Type B pancreatic cell (in vitro differentiated cells): ENCODE measurements at regions not wholly inside any gene's neighbourhood (a gene's known extent, or its start where the extent isn't known, plus 50 kb on each side); places are given as distances from the start of the nearest gene placed in this dataset.

Experiments
- DNase-seq: peaks from one replicate; pipeline ENCODE4 v3.0.0; 2021; ENCODE audit warnings: mixed read lengths; ENCODE audit not compliant: unreplicated experiment; ENCODE audit errors: extremely low spot score
- H3K27ac Mint-ChIP-seq: 2 replicates; pipeline ENCODE4 v1.8.0; 2021; ENCODE audit warnings: mild to moderate bottlenecking, mixed read lengths
- H3K27me3 Mint-ChIP-seq: 2 replicates; pipeline ENCODE4 v1.8.0; 2021; ENCODE audit warnings: mixed read lengths
- H3K36me3 Mint-ChIP-seq: 2 replicates; pipeline ENCODE4 v1.8.0; 2021; ENCODE audit warnings: mixed read lengths
- H3K4me1 Mint-ChIP-seq: one replicate; pipeline ENCODE4 v1.8.0; 2021; ENCODE audit warnings: mixed read lengths; ENCODE audit not compliant: unreplicated experiment
- H3K4me3 Mint-ChIP-seq: 2 replicates; pipeline ENCODE4 v1.8.0; 2021; ENCODE audit warnings: mild to moderate bottlenecking, mixed read lengths
- H3K9me3 Mint-ChIP-seq: 2 replicates; pipeline ENCODE4 v1.8.0; 2021; ENCODE audit warnings: mixed read lengths
- TF ChIP-seq, protein P1 (sequence below): fragments of 200-600 bp; sonication (generic); conservative IDR thresholded peaks from 2 replicates; pipeline ENCODE4 v1.5.0; 2021; ENCODE audit warnings: antibody characterized with exemption, mild to moderate bottlenecking

GRCh38 chr14:31926123-31926522 lies 151.0 kb upstream of the ARHGAP5 start:
- DNase-seq: no peak
- Mint-ChIP-seq H3K9me3 (no peaks in the 10 kb centered on the region), H3K27me3 (no peaks in the 10 kb centered on the region), H3K4me3 (no peak overlapping the region), H3K36me3 (no peaks in the 10 kb centered on the region), H3K27ac (no peak overlapping the region), H3K4me1 (peaks cover 14% of the 10 kb centered on the region)
- TF ChIP-seq, protein P1, sequence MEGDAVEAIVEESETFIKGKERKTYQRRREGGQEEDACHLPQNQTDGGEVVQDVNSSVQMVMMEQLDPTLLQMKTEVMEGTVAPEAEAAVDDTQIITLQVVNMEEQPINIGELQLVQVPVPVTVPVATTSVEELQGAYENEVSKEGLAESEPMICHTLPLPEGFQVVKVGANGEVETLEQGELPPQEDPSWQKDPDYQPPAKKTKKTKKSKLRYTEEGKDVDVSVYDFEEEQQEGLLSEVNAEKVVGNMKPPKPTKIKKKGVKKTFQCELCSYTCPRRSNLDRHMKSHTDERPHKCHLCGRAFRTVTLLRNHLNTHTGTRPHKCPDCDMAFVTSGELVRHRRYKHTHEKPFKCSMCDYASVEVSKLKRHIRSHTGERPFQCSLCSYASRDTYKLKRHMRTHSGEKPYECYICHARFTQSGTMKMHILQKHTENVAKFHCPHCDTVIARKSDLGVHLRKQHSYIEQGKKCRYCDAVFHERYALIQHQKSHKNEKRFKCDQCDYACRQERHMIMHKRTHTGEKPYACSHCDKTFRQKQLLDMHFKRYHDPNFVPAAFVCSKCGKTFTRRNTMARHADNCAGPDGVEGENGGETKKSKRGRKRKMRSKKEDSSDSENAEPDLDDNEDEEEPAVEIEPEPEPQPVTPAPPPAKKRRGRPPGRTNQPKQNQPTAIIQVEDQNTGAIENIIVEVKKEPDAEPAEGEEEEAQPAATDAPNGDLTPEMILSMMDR: peak; percentile 77

GRCh38 chr14:31926652-31927347 lies 150.3 kb upstream of the ARHGAP5 start:
- Mint-ChIP-seq H3K4me1 (peaks cover 14% of the 10 kb centered on the region), H3K36me3 (no peaks in the 10 kb centered on the region), H3K27me3 (no peaks in the 10 kb centered on the region), H3K27ac (peak overlapping the region; percentile 67), H3K9me3 (no peaks in the 10 kb centered on the region), H3K4me3 (no peak overlapping the region)
- no peak for DNase-seq
- TF ChIP-seq, protein P1: no peak

- no peaks in the 10 kb centered on the region for H3K27me3 Mint-ChIP-seq
- no peak overlapping the region for H3K4me3 Mint-ChIP-seq
- H3K27ac Mint-ChIP-seq: peak overlapping the region; percentile 67
- DNase-seq: no peak
- TF ChIP-seq, protein P1: no peak
- no peaks in the 10 kb centered on the region for H3K9me3 Mint-ChIP-seq
- H3K36me3 Mint-ChIP-seq: no peaks in the 10 kb centered on the region
- peaks cover 15% of the 10 kb centered on the region for H3K4me1 Mint-ChIP-seq
These were observed 149.7 kb upstream of the ARHGAP5 start for GRCh38 chr14:31927348-31927832.

DNA sequence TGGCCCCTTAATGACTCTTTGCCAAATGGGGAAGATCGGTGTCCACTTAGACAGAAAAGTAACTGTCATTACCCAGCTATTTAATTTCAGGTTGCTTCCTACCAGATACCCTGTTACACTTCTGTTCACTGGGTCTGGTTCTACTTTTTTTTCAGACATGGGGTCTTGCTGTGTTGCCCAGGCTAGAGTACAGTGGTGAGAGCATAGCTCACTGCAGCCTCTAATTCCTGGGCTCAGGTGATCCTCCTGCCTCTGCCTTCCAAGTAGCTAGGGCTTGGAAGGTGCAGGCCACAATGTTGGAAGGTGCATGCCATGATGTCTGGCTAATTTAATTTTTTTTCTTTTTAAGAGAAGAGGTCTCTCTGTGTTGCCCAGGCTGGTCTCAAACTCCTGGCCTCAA lies 147.0 kb upstream of the ARHGAP5 start:
- TF ChIP-seq, protein P1: no peak
- no peak overlapping the region for H3K27ac Mint-ChIP-seq
- H3K4me1 Mint-ChIP-seq: peaks cover 28% of the 10 kb centered on the region
- H3K36me3 Mint-ChIP-seq: no peaks in the 10 kb centered on the region
- H3K27me3 Mint-ChIP-seq: no peaks in the 10 kb centered on the region
- H3K9me3 Mint-ChIP-seq: no peaks in the 10 kb centered on the region
- no peak for DNase-seq
- H3K4me3 Mint-ChIP-seq: no peak overlapping the region

DNA sequence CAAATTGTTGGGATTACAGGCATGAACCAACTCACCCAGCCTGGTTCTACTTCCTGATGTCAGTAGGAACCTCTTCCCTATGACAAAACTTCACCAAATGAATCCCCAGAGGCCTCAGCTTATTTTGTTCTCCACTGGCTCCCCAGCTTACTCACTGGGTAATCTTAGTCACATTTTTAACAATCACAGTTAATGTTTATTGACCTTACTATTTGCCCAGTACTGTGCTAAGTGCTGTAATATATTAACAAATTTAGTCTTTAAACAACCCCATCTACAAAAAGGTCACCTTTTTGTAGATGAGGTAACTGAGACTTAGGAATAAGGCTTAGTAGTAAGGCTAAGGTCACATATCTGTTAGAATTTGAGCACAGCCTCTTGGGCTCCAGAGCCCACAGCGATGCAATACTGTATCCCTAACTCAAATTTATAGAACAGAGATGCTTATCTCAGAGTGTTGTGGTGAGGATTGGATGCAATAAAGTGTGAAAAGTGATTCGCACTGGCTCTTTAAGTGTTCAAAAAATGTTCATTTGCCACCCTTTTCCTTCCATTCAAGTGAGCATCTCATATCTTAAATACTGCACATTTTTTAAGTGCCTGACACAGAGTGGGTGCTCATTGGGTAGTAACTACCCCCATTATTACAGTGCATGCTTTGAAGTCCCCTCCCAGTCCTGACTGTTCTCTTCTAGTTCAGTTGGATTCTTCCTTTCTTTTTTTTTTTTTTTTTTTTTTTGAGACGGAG lies 146.4 kb upstream of the ARHGAP5 start:
- no peaks in the 10 kb centered on the region for H3K36me3 Mint-ChIP-seq
- no peaks in the 10 kb centered on the region for H3K27me3 Mint-ChIP-seq
- H3K4me3 Mint-ChIP-seq: no peak overlapping the region
- H3K27ac Mint-ChIP-seq: no peak overlapping the region
- no peak for DNase-seq
- TF ChIP-seq, protein P1: no peak
- H3K9me3 Mint-ChIP-seq: no peaks in the 10 kb centered on the region
- peaks cover 34% of the 10 kb centered on the region for H3K4me1 Mint-ChIP-seq
